ENCODE measurements at regions not wholly inside any gene's neighbourhood (a gene's known extent, or its start where the extent isn't known, plus 50 kb on each side); places are given as distances from the start of the nearest gene placed in this dataset.
"Not testable (repeated sequence)": the region's sequence is repeated elsewhere in the genome, so short reads cannot be mapped to it uniquely, and the experiment has no call there.

GRCh38 chrX:462853-463252 lies 76.1 kb upstream of the PPP2R3B start:
- Histone ChIP-seq H3K9me3 (ENCODE audit: insufficient read depth, low read length, severe bottlenecking) (no peaks in the 10 kb centered on the region), H3K4me2 (ENCODE audit: insufficient read depth, low read length) (no peak overlapping the region), H2AFZ (ENCODE audit: low read depth, low read length) (no peak overlapping the region), H3K27me3 (ENCODE audit: insufficient read depth, low read length, poor library complexity) (no peaks in the 10 kb centered on the region), H4K20me1 (ENCODE audit: insufficient read depth, low read length) (no peaks in the 10 kb centered on the region), H3K9ac (ENCODE audit: low read depth, low read length) (no peak overlapping the region), H3K27ac (ENCODE audit: low read length) (no peak overlapping the region), H3K36me3 (ENCODE audit: insufficient read depth, low read length) (no peaks in the 10 kb centered on the region), H3K4me1 (ENCODE audit: insufficient read depth, low read length) (no peaks in the 10 kb centered on the region), H3K79me2 (ENCODE audit: insufficient read depth, low read length) (no peaks in the 10 kb centered on the region), H3K4me3 (ENCODE audit: low read depth in 1 of 2, low read length in 2 of 2) (no peak overlapping the region)
- no peak for TF ChIP-seq EZH2 (IDR thresholded peaks at IDR 0.05; ENCODE audit: borderline replicate concordance, low read depth, low read length, severe bottlenecking)
- TF ChIP-seq, protein P1, sequence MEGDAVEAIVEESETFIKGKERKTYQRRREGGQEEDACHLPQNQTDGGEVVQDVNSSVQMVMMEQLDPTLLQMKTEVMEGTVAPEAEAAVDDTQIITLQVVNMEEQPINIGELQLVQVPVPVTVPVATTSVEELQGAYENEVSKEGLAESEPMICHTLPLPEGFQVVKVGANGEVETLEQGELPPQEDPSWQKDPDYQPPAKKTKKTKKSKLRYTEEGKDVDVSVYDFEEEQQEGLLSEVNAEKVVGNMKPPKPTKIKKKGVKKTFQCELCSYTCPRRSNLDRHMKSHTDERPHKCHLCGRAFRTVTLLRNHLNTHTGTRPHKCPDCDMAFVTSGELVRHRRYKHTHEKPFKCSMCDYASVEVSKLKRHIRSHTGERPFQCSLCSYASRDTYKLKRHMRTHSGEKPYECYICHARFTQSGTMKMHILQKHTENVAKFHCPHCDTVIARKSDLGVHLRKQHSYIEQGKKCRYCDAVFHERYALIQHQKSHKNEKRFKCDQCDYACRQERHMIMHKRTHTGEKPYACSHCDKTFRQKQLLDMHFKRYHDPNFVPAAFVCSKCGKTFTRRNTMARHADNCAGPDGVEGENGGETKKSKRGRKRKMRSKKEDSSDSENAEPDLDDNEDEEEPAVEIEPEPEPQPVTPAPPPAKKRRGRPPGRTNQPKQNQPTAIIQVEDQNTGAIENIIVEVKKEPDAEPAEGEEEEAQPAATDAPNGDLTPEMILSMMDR (IDR thresholded peaks at IDR 0.05; ENCODE audit: borderline replicate concordance, extremely low read depth, low read length, poor library complexity, severe bottlenecking): no peak
- ATAC-seq (ENCODE audit: insufficient read depth, low read depth) (no peak), DNase-seq (no peak)

DNA sequence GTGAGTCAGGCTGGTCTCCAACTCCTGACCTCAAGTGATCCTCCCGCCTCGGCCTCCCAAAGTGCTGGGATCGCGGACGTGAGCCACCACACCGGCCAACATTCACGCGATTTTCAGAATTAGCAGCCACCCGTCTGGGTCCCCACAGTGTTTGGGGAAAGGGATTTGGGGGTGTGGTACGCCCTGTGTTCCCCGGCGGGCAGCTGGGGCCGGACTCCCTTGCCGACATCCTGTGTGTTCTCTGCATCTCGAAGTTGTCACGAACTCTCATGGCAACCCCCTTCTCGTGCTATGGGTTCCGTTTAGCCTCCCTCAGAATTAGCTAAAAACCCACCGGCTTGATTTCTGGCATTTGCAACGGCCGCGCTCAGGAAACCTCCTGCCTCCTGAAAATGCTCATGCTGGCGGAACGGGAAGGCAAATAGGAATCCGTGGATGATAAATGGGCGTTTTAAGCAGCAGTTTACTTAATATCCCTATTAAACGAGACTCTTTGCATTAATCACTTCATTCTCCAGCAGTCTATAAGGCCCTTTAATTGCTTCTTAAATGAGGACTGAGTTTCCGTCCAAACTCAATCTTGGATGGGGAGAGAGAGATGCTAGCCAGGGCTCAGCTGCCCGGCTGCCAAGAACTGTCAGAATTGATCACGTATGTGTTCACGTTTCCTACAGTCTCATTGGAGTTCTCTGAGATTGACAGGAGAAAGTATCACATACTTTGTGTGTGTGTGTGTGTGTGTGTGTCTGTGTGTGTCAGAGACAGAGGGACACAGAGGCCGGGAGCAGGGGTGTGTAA lies 78.9 kb upstream of the PPP2R3B start:
- no peak overlapping the region for H2AFZ ChIP-seq (ENCODE audit: low read depth, low read length)
- no peaks in the 10 kb centered on the region for H3K27me3 ChIP-seq (ENCODE audit: insufficient read depth, low read length, poor library complexity)
- no peaks in the 10 kb centered on the region for H3K79me2 ChIP-seq (ENCODE audit: insufficient read depth, low read length)
- TF ChIP-seq EZH2 (IDR thresholded peaks at IDR 0.05; ENCODE audit: borderline replicate concordance, low read depth, low read length, severe bottlenecking): no peak
- TF ChIP-seq, protein P1 (IDR thresholded peaks at IDR 0.05; ENCODE audit: borderline replicate concordance, extremely low read depth, low read length, poor library complexity, severe bottlenecking): no peak
- H3K9ac ChIP-seq (ENCODE audit: low read depth, low read length): no peak overlapping the region
- no peaks in the 10 kb centered on the region for H4K20me1 ChIP-seq (ENCODE audit: insufficient read depth, low read length)
- H3K4me3 ChIP-seq (ENCODE audit: low read depth in 1 of 2, low read length in 2 of 2): no peak overlapping the region
- ATAC-seq (ENCODE audit: insufficient read depth, low read depth): no peak
- H3K4me2 ChIP-seq (ENCODE audit: insufficient read depth, low read length): no peak overlapping the region
- no peak for DNase-seq
- no peaks in the 10 kb centered on the region for H3K9me3 ChIP-seq (ENCODE audit: insufficient read depth, low read length, severe bottlenecking)
- H3K36me3 ChIP-seq (ENCODE audit: insufficient read depth, low read length): no peaks in the 10 kb centered on the region
- no peaks in the 10 kb centered on the region for H3K4me1 ChIP-seq (ENCODE audit: insufficient read depth, low read length)
- no peak overlapping the region for H3K27ac ChIP-seq (ENCODE audit: low read length)

- not testable (repeated sequence) for H3K9me3 ChIP-seq (ENCODE audit: insufficient read depth, low read length, severe bottlenecking); H3K36me3 ChIP-seq (ENCODE audit: insufficient read depth, low read length); H3K27ac ChIP-seq (ENCODE audit: low read length); H3K79me2 ChIP-seq (ENCODE audit: insufficient read depth, low read length); H3K9ac ChIP-seq (ENCODE audit: low read depth, low read length); H3K27me3 ChIP-seq (ENCODE audit: insufficient read depth, low read length, poor library complexity); H3K4me1 ChIP-seq (ENCODE audit: insufficient read depth, low read length); ATAC-seq (ENCODE audit: insufficient read depth, low read depth); H3K4me3 ChIP-seq (ENCODE audit: low read depth in 1 of 2, low read length in 2 of 2); H3K4me2 ChIP-seq (ENCODE audit: insufficient read depth, low read length); H2AFZ ChIP-seq (ENCODE audit: low read depth, low read length); DNase-seq; H4K20me1 ChIP-seq (ENCODE audit: insufficient read depth, low read length)
Observed at GRCh38 chrX:466836-467235, 80.1 kb upstream of the PPP2R3B start.

DNA sequence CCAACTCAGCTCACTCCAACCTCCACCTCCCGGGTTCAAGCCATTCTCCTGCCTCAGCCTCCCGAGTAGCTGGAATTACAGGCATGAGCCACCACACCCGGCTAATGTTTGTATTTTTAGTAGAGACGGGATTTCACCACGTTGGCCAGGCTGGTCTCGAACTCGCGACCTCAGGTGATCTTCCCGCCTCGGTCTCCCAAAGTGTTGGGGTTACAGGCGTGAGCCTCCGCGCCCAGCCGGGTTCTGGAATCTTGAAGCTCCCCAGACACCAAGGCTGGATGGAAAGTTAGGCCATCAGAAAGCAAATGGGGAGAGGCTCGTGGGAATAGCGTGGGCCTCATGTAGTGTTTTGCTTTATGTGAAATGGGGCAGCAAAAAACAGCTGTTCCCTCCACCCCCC lies 81.0 kb upstream of the PPP2R3B start:
- H3K27ac ChIP-seq (ENCODE audit: low read length); H3K9ac ChIP-seq (ENCODE audit: low read depth, low read length); H2AFZ ChIP-seq (ENCODE audit: low read depth, low read length); H3K36me3 ChIP-seq (ENCODE audit: insufficient read depth, low read length); H3K4me2 ChIP-seq (ENCODE audit: insufficient read depth, low read length); H4K20me1 ChIP-seq (ENCODE audit: insufficient read depth, low read length); H3K9me3 ChIP-seq (ENCODE audit: insufficient read depth, low read length, severe bottlenecking); DNase-seq; ATAC-seq (ENCODE audit: insufficient read depth, low read depth); H3K79me2 ChIP-seq (ENCODE audit: insufficient read depth, low read length); H3K4me1 ChIP-seq (ENCODE audit: insufficient read depth, low read length); H3K4me3 ChIP-seq (ENCODE audit: low read depth in 1 of 2, low read length in 2 of 2); H3K27me3 ChIP-seq (ENCODE audit: insufficient read depth, low read length, poor library complexity): not testable (repeated sequence)
